NB4 (cell line): ENCODE measurements at regions not wholly inside any gene's neighbourhood (a gene's known extent, or its start where the extent isn't known, plus 50 kb on each side); places are given as distances from the start of the nearest gene placed in this dataset.

Source experiments
- MYC ChIP-seq: IDR thresholded peaks from 2 replicates; pipeline ENCODE4 v1.6.1; 2011; ENCODE audit warnings: low read depth, low read length
- TF ChIP-seq, protein P1 (sequence below): IDR thresholded peaks from one replicate; pipeline ENCODE4 v1.5.1; 2012; ENCODE audit warnings: low read depth, low read length

DNA sequence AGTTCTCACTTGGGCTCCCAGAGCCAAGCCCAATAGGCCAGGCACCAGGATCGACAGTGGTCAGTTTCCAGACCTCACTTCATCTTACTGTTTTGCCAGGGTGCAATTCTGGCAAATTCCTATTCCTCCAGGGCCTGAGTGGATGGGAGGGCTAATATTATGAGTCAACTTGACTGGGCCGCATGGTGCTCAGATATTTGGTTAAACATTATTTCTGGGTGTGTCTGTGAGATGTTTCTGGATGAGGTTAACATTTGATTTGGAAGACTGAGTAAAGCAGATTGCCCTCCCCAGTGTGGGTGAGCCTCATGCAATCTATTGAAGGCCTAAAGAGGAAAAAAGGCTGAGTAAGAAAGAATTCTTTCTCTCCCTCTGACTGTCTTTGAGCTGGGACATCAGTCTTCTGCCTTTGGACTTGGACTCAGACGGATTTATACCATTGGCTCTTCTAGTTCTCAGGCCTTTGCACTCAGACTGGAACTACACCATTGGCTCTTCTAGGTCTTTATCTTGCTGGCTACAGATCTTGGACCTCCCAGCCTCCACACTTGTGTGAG lies 132.9 kb upstream of the ZBED5 start:
- TF ChIP-seq MYC, result no peak
- TF ChIP-seq, protein P1, sequence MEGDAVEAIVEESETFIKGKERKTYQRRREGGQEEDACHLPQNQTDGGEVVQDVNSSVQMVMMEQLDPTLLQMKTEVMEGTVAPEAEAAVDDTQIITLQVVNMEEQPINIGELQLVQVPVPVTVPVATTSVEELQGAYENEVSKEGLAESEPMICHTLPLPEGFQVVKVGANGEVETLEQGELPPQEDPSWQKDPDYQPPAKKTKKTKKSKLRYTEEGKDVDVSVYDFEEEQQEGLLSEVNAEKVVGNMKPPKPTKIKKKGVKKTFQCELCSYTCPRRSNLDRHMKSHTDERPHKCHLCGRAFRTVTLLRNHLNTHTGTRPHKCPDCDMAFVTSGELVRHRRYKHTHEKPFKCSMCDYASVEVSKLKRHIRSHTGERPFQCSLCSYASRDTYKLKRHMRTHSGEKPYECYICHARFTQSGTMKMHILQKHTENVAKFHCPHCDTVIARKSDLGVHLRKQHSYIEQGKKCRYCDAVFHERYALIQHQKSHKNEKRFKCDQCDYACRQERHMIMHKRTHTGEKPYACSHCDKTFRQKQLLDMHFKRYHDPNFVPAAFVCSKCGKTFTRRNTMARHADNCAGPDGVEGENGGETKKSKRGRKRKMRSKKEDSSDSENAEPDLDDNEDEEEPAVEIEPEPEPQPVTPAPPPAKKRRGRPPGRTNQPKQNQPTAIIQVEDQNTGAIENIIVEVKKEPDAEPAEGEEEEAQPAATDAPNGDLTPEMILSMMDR, result no peak
